ENCODE measurements at regions not wholly inside any gene's neighbourhood (a gene's known extent, or its start where the extent isn't known, plus 50 kb on each side); places are given as distances from the start of the nearest gene placed in this dataset.

DNA sequence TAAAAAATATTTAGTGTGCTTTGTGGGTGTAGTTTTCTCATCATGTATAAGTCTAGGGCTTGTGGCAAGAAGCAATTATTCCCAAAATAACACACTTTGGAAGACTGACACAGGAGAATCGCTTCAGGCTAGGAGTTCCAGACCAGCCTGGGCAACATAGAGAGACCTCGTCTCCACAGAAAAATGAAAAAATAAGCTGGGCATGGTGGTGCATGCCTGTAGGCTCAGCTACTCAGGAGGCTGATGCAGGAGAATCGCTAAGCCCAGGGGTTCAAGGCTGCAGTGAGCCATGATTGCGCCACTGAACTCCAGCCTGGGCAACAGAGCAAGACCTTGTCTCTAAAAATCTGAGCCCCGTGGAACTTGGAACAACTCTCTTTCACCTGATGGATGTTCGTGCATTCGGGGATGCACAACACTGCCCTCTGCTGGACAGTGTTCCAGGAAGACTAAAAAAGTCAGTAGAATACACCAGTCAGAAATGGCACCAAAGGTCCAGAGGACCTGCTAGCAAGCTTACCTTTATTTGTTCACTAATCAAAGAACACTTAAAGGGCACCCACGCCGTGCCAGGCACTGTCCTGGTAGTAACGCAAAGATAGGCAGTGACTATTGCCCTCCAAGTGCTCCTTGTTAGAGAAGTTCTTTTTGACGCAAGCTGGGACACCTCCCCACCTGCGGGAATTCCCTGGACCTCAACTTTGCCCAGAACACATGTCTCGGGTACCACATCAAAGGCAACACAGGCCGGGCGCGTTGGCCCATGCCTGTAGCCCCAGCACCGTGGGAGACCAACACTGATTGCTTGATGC is 81.9 kb upstream of the CALN1 start:
- Histone ChIP-seq H3K9me3 (peaks cover 0 to 6% (median 2%) of the 10 kb centered on the region in 4 donors), H3K27ac (no peak overlapping the region), H3K36me3 (no peaks in the 10 kb centered on the region), H3K4me3 (no peak overlapping the region), H3K4me1 (no peaks in the 10 kb centered on the region), H3K27me3 (no peaks in the 10 kb centered on the region)
- TF ChIP-seq EP300 (IDR thresholded peaks at IDR 0.05) (no peak), POLR2A (IDR thresholded peaks at IDR 0.05) (no peak)
- TF ChIP-seq, protein P1, sequence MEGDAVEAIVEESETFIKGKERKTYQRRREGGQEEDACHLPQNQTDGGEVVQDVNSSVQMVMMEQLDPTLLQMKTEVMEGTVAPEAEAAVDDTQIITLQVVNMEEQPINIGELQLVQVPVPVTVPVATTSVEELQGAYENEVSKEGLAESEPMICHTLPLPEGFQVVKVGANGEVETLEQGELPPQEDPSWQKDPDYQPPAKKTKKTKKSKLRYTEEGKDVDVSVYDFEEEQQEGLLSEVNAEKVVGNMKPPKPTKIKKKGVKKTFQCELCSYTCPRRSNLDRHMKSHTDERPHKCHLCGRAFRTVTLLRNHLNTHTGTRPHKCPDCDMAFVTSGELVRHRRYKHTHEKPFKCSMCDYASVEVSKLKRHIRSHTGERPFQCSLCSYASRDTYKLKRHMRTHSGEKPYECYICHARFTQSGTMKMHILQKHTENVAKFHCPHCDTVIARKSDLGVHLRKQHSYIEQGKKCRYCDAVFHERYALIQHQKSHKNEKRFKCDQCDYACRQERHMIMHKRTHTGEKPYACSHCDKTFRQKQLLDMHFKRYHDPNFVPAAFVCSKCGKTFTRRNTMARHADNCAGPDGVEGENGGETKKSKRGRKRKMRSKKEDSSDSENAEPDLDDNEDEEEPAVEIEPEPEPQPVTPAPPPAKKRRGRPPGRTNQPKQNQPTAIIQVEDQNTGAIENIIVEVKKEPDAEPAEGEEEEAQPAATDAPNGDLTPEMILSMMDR (IDR thresholded peaks at IDR 0.05), result peak in 1 of 4 experiments; percentile 39
- DNase-seq, result no peak
- WGBS, 2 donors, result 39 to 51% methylated on average over 17 of the region's 17 CpGs
- intact Hi-C loops (cut with DNase I), result no loop called here

DNA sequence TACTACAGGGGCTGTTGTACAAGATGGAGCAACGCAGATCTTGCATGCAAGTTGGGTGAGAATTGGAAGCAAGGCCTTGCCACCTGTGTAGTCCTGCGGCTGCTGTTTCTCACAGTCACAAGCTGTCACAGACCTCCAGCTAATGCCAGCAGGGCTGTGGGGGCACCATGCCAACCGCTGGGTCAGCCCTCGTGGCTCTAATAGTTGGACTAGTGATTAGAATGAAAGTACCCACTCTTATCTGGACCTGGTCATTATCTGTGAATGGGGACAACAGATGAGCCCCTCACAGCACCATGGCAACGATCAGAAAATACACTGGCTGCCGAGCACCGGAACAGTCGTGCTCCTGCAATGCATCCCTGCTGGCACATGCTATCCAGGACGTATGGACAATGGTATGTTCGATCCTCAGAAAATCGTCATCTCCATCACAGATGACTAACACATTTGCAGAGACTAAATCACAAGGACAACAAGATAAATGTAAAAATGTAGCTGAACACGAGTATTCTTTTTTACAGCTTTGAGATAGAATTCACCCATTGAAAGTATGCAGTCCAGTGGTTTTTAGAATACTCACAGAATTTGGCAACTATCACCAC is 80.4 kb upstream of the CALN1 start:
- no peaks in the 10 kb centered on the region for H3K4me1 ChIP-seq
- DNase-seq, result no peak
- 86 to 87% methylated on average over 12 of the region's 12 CpGs for WGBS, 2 donors
- H3K36me3 ChIP-seq, result no peaks in the 10 kb centered on the region
- H3K9me3 ChIP-seq, result peaks cover 0 to 4% (median 2%) of the 10 kb centered on the region in 4 donors
- H3K27me3 ChIP-seq, result no peaks in the 10 kb centered on the region
- H3K4me3 ChIP-seq, result no peak overlapping the region
- TF ChIP-seq EP300 (IDR thresholded peaks at IDR 0.05) (no peak), POLR2A (IDR thresholded peaks at IDR 0.05) (no peak), POLR2AphosphoS5 (IDR thresholded peaks at IDR 0.05) (no peak)
- TF ChIP-seq, protein P1 (IDR thresholded peaks at IDR 0.05), result no peak
- intact Hi-C loops (cut with DNase I), result no loop called here
- no peak overlapping the region for H3K27ac ChIP-seq

DNA sequence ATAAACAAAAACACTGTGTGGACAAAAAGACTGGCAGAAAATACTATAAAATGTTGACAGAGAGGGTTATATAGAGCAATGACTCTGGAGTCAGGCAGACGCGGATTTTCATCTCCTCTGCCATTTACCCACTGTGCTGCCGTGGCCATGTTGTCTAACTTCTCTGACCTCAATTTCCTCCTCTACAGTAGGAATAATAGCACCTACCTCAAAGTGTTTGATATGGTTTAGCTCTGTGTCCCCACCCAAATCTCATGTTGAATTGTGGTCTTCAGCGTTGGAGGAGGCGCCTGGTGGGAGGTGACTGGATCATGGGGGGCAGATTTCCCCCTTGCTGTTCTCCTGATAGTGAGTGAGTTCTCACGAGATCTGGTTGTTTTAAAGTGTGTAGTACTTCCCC is 78.2 kb upstream of the CALN1 start:
- intact Hi-C loops (cut with DNase I), result no loop called here
- no peaks in the 10 kb centered on the region for H3K9me3 ChIP-seq

DNA sequence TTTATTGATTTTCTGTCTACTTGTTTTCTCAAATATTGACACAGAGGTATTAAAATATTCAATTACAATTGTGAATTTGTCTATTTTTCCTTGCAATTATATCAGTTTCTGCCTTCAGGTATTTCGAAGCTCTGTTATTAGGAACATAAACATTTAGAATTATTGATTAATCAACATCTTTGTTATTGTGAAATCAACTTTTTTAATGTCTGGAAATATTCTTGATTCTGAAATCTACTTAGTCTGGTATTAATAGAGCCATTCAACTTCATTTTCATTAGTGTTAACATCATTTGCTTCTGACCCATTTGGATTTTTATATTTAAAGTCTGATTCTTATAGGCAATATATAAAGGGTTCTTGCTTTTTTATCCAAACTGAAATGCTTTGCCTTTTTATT is 69.8 kb upstream of the CALN1 start:
- H3K4me3 ChIP-seq, result no peak overlapping the region
- no peaks in the 10 kb centered on the region for H3K9me3 ChIP-seq
- 47 to 72% methylated on average over 1 of the region's 1 CpG for WGBS, 2 donors
- H3K27me3 ChIP-seq, result no peaks in the 10 kb centered on the region
- H3K27ac ChIP-seq, result no peak overlapping the region
- TF ChIP-seq POLR2A (IDR thresholded peaks at IDR 0.05), result no peak
- TF ChIP-seq, protein P1 (IDR thresholded peaks at IDR 0.05), result no peak
- TF ChIP-seq POLR2AphosphoS5 (IDR thresholded peaks at IDR 0.05), result no peak
- no peak for TF ChIP-seq EP300 (IDR thresholded peaks at IDR 0.05)
- H3K4me1 ChIP-seq, result no peaks in the 10 kb centered on the region
- no peaks in the 10 kb centered on the region for H3K36me3 ChIP-seq
- DNase-seq, result no peak
- intact Hi-C loops (cut with DNase I), result no loop called here

More for the DNA sequence above, 78.2 kb upstream of the CALN1 start:
- no peak overlapping the region for H3K27ac ChIP-seq
- H3K4me1 ChIP-seq, result no peaks in the 10 kb centered on the region
- no peaks in the 10 kb centered on the region for H3K27me3 ChIP-seq
- WGBS, 2 donors, result 80 to 86% methylated on average over 6 of the region's 6 CpGs
- H3K36me3 ChIP-seq, result no peaks in the 10 kb centered on the region
- DNase-seq, result no peak
- no peak overlapping the region for H3K4me3 ChIP-seq
- no peak for TF ChIP-seq POLR2A (IDR thresholded peaks at IDR 0.05)
- TF ChIP-seq, protein P1 (IDR thresholded peaks at IDR 0.05), result no peak
- no peak for TF ChIP-seq EP300 (IDR thresholded peaks at IDR 0.05)
- no peak for TF ChIP-seq POLR2AphosphoS5 (IDR thresholded peaks at IDR 0.05)

All from sigmoid colon (tissue), 6 donors.